H9 (cell line): ENCODE measurements at regions not wholly inside any gene's neighbourhood (a gene's known extent, or its start where the extent isn't known, plus 50 kb on each side); places are given as distances from the start of the nearest gene placed in this dataset.

Source experiments
- DNase-seq: peaks from one replicate; pipeline ENCODE4 v3.0.0-alpha.2; 2017
- H2AFZ ChIP-seq: one replicate; pipeline ENCODE4 v1.6.1; 2013; ENCODE audit warnings: mild to moderate bottlenecking, low read length, control low read depth, moderate library complexity
- H2AK5ac ChIP-seq: 2 replicates; pipeline ENCODE4 v1.6.1; 2013; ENCODE audit warnings: low read length, control low read depth, mixed read lengths; ENCODE audit not compliant: insufficient read length
- H2BK120ac ChIP-seq: one replicate; pipeline ENCODE4 v1.6.1; 2013; ENCODE audit warnings: low read depth, mild to moderate bottlenecking, low read length, control low read depth, inconsistent platforms; ENCODE audit not compliant: poor library complexity, severe bottlenecking
- H2BK12ac ChIP-seq: 2 replicates; pipeline ENCODE4 v1.6.1; 2013; ENCODE audit warnings: low read length, control low read depth, mixed read lengths, low read depth; ENCODE audit not compliant: insufficient read length
- H2BK15ac ChIP-seq: 2 replicates; pipeline ENCODE4 v1.6.1; 2013; ENCODE audit warnings: low read depth, low read length, control low read depth
- H2BK20ac ChIP-seq: one replicate; pipeline ENCODE4 v1.6.1; 2013; ENCODE audit warnings: low read depth, mild to moderate bottlenecking, low read length, control low read depth, inconsistent platforms; ENCODE audit not compliant: poor library complexity, severe bottlenecking
- H2BK5ac ChIP-seq: 2 replicates; pipeline ENCODE4 v1.6.1; 2013; ENCODE audit warnings: low read length, control low read depth, mixed read lengths; ENCODE audit not compliant: insufficient read length
- H3K14ac ChIP-seq: 2 replicates; pipeline ENCODE4 v1.6.1; 2013; ENCODE audit warnings: low read length, control low read depth; ENCODE audit not compliant: insufficient read depth
- H3K18ac ChIP-seq: 2 replicates; pipeline ENCODE4 v1.6.1; 2013; ENCODE audit warnings: low read depth, mild to moderate bottlenecking, mixed read lengths, low read length, control low read depth; ENCODE audit not compliant: insufficient read length
- H3K23ac ChIP-seq: 2 replicates; pipeline ENCODE4 v1.6.1; 2013; ENCODE audit warnings: low read length, control low read depth, mixed read lengths, low read depth; ENCODE audit not compliant: insufficient read length
- H3K23me2 ChIP-seq: 2 replicates; pipeline ENCODE4 v1.6.1; 2013; ENCODE audit warnings: low read depth, mild to moderate bottlenecking, mixed read lengths, low read length, control low read depth; ENCODE audit not compliant: insufficient read length, poor library complexity, severe bottlenecking
- H3K27ac ChIP-seq: 2 replicates; pipeline ENCODE4 v1.5.1; 2013; ENCODE audit warnings: low read length, control low read depth, mixed read lengths, low read depth; ENCODE audit not compliant: insufficient read length
- H3K27me3 ChIP-seq: 2 replicates; pipeline ENCODE4 v1.6.1; 2013; ENCODE audit warnings: low read length, control low read depth, inconsistent platforms; ENCODE audit not compliant: insufficient read depth
- H3K4ac ChIP-seq: 2 replicates; pipeline ENCODE4 v1.6.1; 2013; ENCODE audit warnings: low read depth, mild to moderate bottlenecking, control low read depth, inconsistent platforms, low read length, moderate library complexity
- H3K4me1 ChIP-seq: 2 replicates; pipeline ENCODE4 v1.6.1; 2013; ENCODE audit warnings: low read length, control low read depth, inconsistent platforms; ENCODE audit not compliant: insufficient read depth
- H3K4me2 ChIP-seq: 2 replicates; pipeline ENCODE4 v1.6.1; 2013; ENCODE audit warnings: low read length, control low read depth, mixed read lengths; ENCODE audit not compliant: insufficient read length, insufficient read depth
- H3K56ac ChIP-seq: 2 replicates; pipeline ENCODE4 v1.6.1; 2013; ENCODE audit warnings: low read depth, mild to moderate bottlenecking, mixed read lengths, low read length, control low read depth; ENCODE audit not compliant: insufficient read length
- H3K79me1 ChIP-seq: 2 replicates; pipeline ENCODE4 v1.6.1; 2013; ENCODE audit warnings: low read depth, mild to moderate bottlenecking, moderate library complexity, low read length, control low read depth, inconsistent platforms; ENCODE audit not compliant: insufficient read depth, poor library complexity, severe bottlenecking
- H3K79me2 ChIP-seq: 2 replicates; pipeline ENCODE4 v1.6.1; 2013; ENCODE audit warnings: low read length, control low read depth, inconsistent platforms; ENCODE audit not compliant: insufficient read depth
- H3K9ac ChIP-seq: 2 replicates; pipeline ENCODE4 v1.6.1; 2013; ENCODE audit warnings: low read length, control low read depth, mixed read lengths; ENCODE audit not compliant: insufficient read length; ENCODE audit errors: extremely low read depth
- H3K9me3 ChIP-seq: one replicate; pipeline ENCODE4 v1.6.1; 2013; ENCODE audit warnings: low read depth, low read length, inconsistent platforms; ENCODE audit not compliant: control insufficient read depth
- H3T11ph ChIP-seq: one replicate; pipeline ENCODE4 v1.6.1; 2013; ENCODE audit warnings: mild to moderate bottlenecking, low read length, control low read depth, inconsistent platforms
- H4K20me1 ChIP-seq: one replicate; pipeline ENCODE4 v1.6.1; 2013; ENCODE audit not compliant: control insufficient read depth, insufficient read length, insufficient read depth
- H4K5ac ChIP-seq: 2 replicates; pipeline ENCODE4 v1.6.1; 2013; ENCODE audit warnings: low read depth, mild to moderate bottlenecking, mixed read lengths, low read length, control low read depth; ENCODE audit not compliant: insufficient read length
- H4K8ac ChIP-seq: replicated peaks from 2 replicates; pipeline ENCODE4 v1.6.1; 2013; ENCODE audit warnings: low read length, control low read depth, mixed read lengths, low read depth; ENCODE audit not compliant: insufficient read length
- H4K91ac ChIP-seq: 2 replicates; pipeline ENCODE4 v1.6.1; 2013; ENCODE audit warnings: low read depth, mild to moderate bottlenecking, moderate library complexity, mixed read lengths, low read length, control low read depth; ENCODE audit not compliant: insufficient read length
- H3K27ac Mint-ChIP-seq, 3 experiments: 2 replicates in 2 of 3; 3 replicates in 1 of 3; pipeline ENCODE4 v1.8.0; 2020 to 2021; ENCODE audit warnings: mixed read lengths in 3 of 3, mild to moderate bottlenecking in 1 of 3, moderate library complexity in 1 of 3
- H3K27me3 Mint-ChIP-seq: 2 replicates; pipeline ENCODE4 v1.8.0; 2021; ENCODE audit warnings: low read depth, mild to moderate bottlenecking, moderate library complexity, mixed read lengths
- H3K36me3 Mint-ChIP-seq, 3 experiments: 2 replicates in 2 of 3; 3 replicates in 1 of 3; pipeline ENCODE4 v1.8.0; 2020 to 2021; ENCODE audit warnings: low read depth in 3 of 3, mixed read lengths in 3 of 3; ENCODE audit not compliant: insufficient read depth in 1 of 3
- H3K4me1 Mint-ChIP-seq, 2 experiments: 2 replicates each; pipeline ENCODE4 v1.8.0; 2020; ENCODE audit warnings: mixed read lengths in 2 of 2
- H3K4me3 Mint-ChIP-seq, 2 experiments: 2 replicates in 1 of 2; 3 replicates in 1 of 2; pipeline ENCODE4 v1.8.0; 2020 to 2021; ENCODE audit warnings: mild to moderate bottlenecking in 2 of 2, mixed read lengths in 2 of 2, moderate library complexity in 1 of 2
- H3K9me3 Mint-ChIP-seq, 2 experiments: 2 replicates in 1 of 2; 3 replicates in 1 of 2; pipeline ENCODE4 v1.8.0; 2020; ENCODE audit warnings: mild to moderate bottlenecking in 2 of 2, mixed read lengths in 2 of 2, moderate library complexity in 1 of 2
- WGBS: extraction: QIAGEN DNeasy Blood & Tissue Kit; methylation state at CpG from one replicate; pipeline ENCODE4 v1.1.7; 2013; ENCODE audit warnings: missing lambda C conversion rate, low lambda C conversion rate, mixed read lengths; ENCODE audit not compliant: insufficient read length; ENCODE audit errors: extremely low coverage; 5-methylcytosine and 5-hydroxymethylcytosine counted together
- TF ChIP-seq, protein P1 (sequence below): fragments of 200-600 bp; sonication (generic); conservative IDR thresholded peaks from 3 replicates; pipeline ENCODE4 v1.8.0; 2021; ENCODE audit warnings: antibody characterized with exemption, mild to moderate bottlenecking

DNA sequence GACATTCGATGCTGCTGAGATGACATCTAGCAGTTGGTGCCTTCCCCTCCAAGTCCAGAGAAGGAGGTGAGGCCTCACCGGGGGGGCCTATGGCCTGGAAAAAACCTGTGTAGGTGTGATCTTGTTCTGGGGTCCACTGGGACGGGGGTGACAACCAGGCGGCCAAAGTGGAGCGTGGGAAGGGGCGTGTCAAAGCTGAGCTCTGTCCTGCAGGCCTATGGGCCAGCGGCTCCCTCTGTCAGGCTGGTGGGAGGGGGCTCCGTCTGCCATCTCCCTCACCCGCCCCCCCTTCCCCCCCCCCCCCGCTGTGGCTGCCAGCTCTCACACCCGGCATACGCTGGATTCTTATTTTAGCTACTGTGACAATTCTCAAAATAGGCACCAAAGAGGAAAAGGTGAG, 56.7 kb upstream of the UQCRFS1 start:
- Histone ChIP-seq H2BK15ac (no peak overlapping the region), H3K56ac (no peak overlapping the region), H3K27ac (no peak overlapping the region), H3K79me2 (no peaks in the 10 kb centered on the region), H4K5ac (no peak overlapping the region), H3K14ac (no peak overlapping the region), H3K27me3 (no peaks in the 10 kb centered on the region; the same call in 1 of the 2 replicates), H4K91ac (no peak overlapping the region), H3K9ac (no peak overlapping the region), H2BK5ac (no peak overlapping the region), H3K9me3 (no peaks in the 10 kb centered on the region), H3K23me2 (no peaks in the 10 kb centered on the region), H3K4ac (no peak overlapping the region), H2BK20ac (no peak overlapping the region), H3K79me1 (no peaks in the 10 kb centered on the region), H3K4me2 (no peak overlapping the region), H2AFZ (no peak overlapping the region), H3K23ac (no peak overlapping the region), H2BK120ac (no peak overlapping the region), H3T11ph (no peak overlapping the region), H3K18ac (no peak overlapping the region), H3K4me1 (no peaks in the 10 kb centered on the region), H4K20me1 (no peaks in the 10 kb centered on the region), H2BK12ac (no peak overlapping the region), H4K8ac (no peak overlapping the region), H2AK5ac (no peak overlapping the region)
- peak; percentile 26 for DNase-seq
- WGBS, result no CpG with 5 or more reads among the region's 12 CpGs
- Mint-ChIP-seq H3K4me3 (no peak overlapping the region), H3K4me1 (peaks cover 22 to 28% of the 10 kb centered on the region in 2 experiments), H3K27ac (no peak overlapping the region), H3K36me3 (peaks cover 0 to 4% (median 0%) of the 10 kb centered on the region in 3 experiments; a peak in 1 of 7 replicates), H3K27me3 (peaks cover 8% of the 10 kb centered on the region), H3K9me3 (peaks cover 1 to 3% of the 10 kb centered on the region in 2 experiments; a peak in 2 of 5 replicates)
- TF ChIP-seq, protein P1, sequence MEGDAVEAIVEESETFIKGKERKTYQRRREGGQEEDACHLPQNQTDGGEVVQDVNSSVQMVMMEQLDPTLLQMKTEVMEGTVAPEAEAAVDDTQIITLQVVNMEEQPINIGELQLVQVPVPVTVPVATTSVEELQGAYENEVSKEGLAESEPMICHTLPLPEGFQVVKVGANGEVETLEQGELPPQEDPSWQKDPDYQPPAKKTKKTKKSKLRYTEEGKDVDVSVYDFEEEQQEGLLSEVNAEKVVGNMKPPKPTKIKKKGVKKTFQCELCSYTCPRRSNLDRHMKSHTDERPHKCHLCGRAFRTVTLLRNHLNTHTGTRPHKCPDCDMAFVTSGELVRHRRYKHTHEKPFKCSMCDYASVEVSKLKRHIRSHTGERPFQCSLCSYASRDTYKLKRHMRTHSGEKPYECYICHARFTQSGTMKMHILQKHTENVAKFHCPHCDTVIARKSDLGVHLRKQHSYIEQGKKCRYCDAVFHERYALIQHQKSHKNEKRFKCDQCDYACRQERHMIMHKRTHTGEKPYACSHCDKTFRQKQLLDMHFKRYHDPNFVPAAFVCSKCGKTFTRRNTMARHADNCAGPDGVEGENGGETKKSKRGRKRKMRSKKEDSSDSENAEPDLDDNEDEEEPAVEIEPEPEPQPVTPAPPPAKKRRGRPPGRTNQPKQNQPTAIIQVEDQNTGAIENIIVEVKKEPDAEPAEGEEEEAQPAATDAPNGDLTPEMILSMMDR, result no peak
